CD4-positive, alpha-beta T cell treated with Interleukin-2 at 100 ng/mL for 4 hours (primary cell): ENCODE measurements at regions not wholly inside any gene's neighbourhood (a gene's known extent, or its start where the extent isn't known, plus 50 kb on each side); places are given as distances from the start of the nearest gene placed in this dataset.
"Not testable (repeated sequence)": the region's sequence is repeated elsewhere in the genome, so short reads cannot be mapped to it uniquely, and the experiment has no call there.

Experiments used
- DNase-seq: peaks from one replicate; pipeline ENCODE4 v3.0.0-alpha.2; 2020; ENCODE audit warnings: low spot score

- DNase-seq, result no peak
Measured at GRCh38 chr12:11446372-11446771, 51.0 kb upstream of the PRB2 start.

GRCh38 chr12:11457996-11458645 lies 62.8 kb upstream of the PRB2 start:
- no peak for DNase-seq

- no peak for DNase-seq
Measured at GRCh38 chr12:11460343-11461023, 65.1 kb upstream of the PRB2 start.

- DNase-seq, result no peak
Measured at GRCh38 chr12:11461433-11461832, 66.1 kb upstream of the PRB2 start.

GRCh38 chr12:11477110-11477509 lies 81.7 kb upstream of the PRB2 start:
- no peak for DNase-seq

GRCh38 chr12:11482955-11483354 lies 87.6 kb upstream of the PRB2 start:
- DNase-seq, result no peak

- peak; percentile 87 for DNase-seq
Measured at GRCh38 chr12:11486623-11487444, 91.5 kb upstream of the PRB2 start.

- no peak for DNase-seq
Measured at GRCh38 chr12:11496157-11496851, 100.9 kb upstream of the PRB2 start.

GRCh38 chr12:11497438-11497837 lies 102.1 kb upstream of the PRB2 start:
- DNase-seq, result no peak

GRCh38 chr12:11497995-11498394 lies 102.6 kb upstream of the PRB2 start:
- DNase-seq, result no peak

GRCh38 chr12:11498574-11498973 lies 103.2 kb upstream of the PRB2 start:
- not testable (repeated sequence) for DNase-seq

- DNase-seq, result no peak
Measured at GRCh38 chr12:11499806-11500187, 104.4 kb upstream of the PRB2 start.

- DNase-seq, result peak; percentile 64
Measured at GRCh38 chr12:11500188-11500860, 105.0 kb upstream of the PRB2 start.

GRCh38 chr12:11500861-11501230 lies 105.5 kb upstream of the PRB2 start:
- DNase-seq, result no peak

- DNase-seq, result no peak
Measured at GRCh38 chr12:11508699-11509098, 113.3 kb upstream of the PRB2 start.

- DNase-seq, result no peak
Measured at GRCh38 chr12:11509326-11509725, 114.0 kb upstream of the PRB2 start.

- no peak for DNase-seq
Measured at GRCh38 chr12:11510671-11511070, 115.3 kb upstream of the PRB2 start.

GRCh38 chr12:11513288-11513687 lies 117.9 kb upstream of the PRB2 start:
- no peak for DNase-seq

GRCh38 chr12:11517080-11517479 lies 121.7 kb upstream of the PRB2 start:
- DNase-seq, result no peak

- no peak for DNase-seq
Measured at GRCh38 chr12:11524446-11524845, 125.0 kb upstream of the ETV6 start.

- DNase-seq, result no peak
Measured at GRCh38 chr12:11534064-11534463, 115.4 kb upstream of the ETV6 start.

GRCh38 chr12:11535127-11535526 lies 114.3 kb upstream of the ETV6 start:
- DNase-seq, result no peak
